DND-41 (cell line): ENCODE measurements at regions not wholly inside any gene's neighbourhood (a gene's known extent, or its start where the extent isn't known, plus 50 kb on each side); places are given as distances from the start of the nearest gene placed in this dataset.

Experiments
- ATAC-seq: fragments of 200-7000 bp; cut with Tn5 transposase; 3 replicates; pipeline ENCODE4 v1.9.1; 2021; ENCODE audit warnings: low read depth; ENCODE audit not compliant: insufficient read depth
- DNase-seq: peaks from one replicate; pipeline ENCODE4 v3.0.0-alpha.2; 2020
- H2AFZ ChIP-seq: 2 replicates; pipeline ENCODE4 v1.6.0; 2012; ENCODE audit warnings: low read depth, low read length
- H3K27ac ChIP-seq: 2 replicates; pipeline ENCODE4 v1.5.1; 2012; ENCODE audit warnings: low read length, inconsistent platforms
- H3K27me3 ChIP-seq: fragments of 200-600 bp; sonication (generic); 2 replicates; pipeline ENCODE4 v1.6.0; 2012; ENCODE audit warnings: low read length, mild to moderate bottlenecking, inconsistent platforms; ENCODE audit not compliant: insufficient read depth, poor library complexity
- H3K36me3 ChIP-seq: 2 replicates; pipeline ENCODE4 v1.5.1; 2012; ENCODE audit warnings: low read length, inconsistent platforms; ENCODE audit not compliant: insufficient read depth
- H3K4me1 ChIP-seq: 2 replicates; pipeline ENCODE4 v1.5.1; 2012; ENCODE audit warnings: mild to moderate bottlenecking, low read length; ENCODE audit not compliant: insufficient read depth
- H3K4me2 ChIP-seq: 2 replicates; pipeline ENCODE4 v1.6.0; 2012; ENCODE audit warnings: mild to moderate bottlenecking, moderate library complexity, low read length, inconsistent platforms; ENCODE audit not compliant: insufficient read depth
- H3K4me3 ChIP-seq, 2 experiments: fragments of 200-600 bp in 1 of 2; shearing (Covaris generic) in 1 of 2; 2 replicates each; pipeline ENCODE4 v1.5.1; 2012 to 2016; ENCODE audit warnings: inconsistent platforms in 2 of 2, low read length in 2 of 2, mild to moderate bottlenecking in 2 of 2, low read depth in 1 of 2, moderate library complexity in 1 of 2
- H3K79me2 ChIP-seq: 2 replicates; pipeline ENCODE4 v1.6.0; 2012; ENCODE audit warnings: low read length, inconsistent platforms; ENCODE audit not compliant: insufficient read depth
- H3K9ac ChIP-seq: 2 replicates; pipeline ENCODE4 v1.6.0; 2012; ENCODE audit warnings: low read depth, mild to moderate bottlenecking, inconsistent platforms, low read length, moderate library complexity
- H3K9me3 ChIP-seq: 2 replicates; pipeline ENCODE4 v1.5.1; 2012; ENCODE audit warnings: low read length, moderate library complexity, mild to moderate bottlenecking, inconsistent platforms; ENCODE audit not compliant: insufficient read depth, severe bottlenecking
- H4K20me1 ChIP-seq: 2 replicates; pipeline ENCODE4 v1.6.0; 2012; ENCODE audit warnings: low read length; ENCODE audit not compliant: insufficient read depth
- CTCF ChIP-seq: IDR thresholded peaks from 2 replicates; pipeline ENCODE4 v1.5.1; 2012; ENCODE audit warnings: borderline replicate concordance, low read length, moderate library complexity, mild to moderate bottlenecking; ENCODE audit not compliant: poor library complexity, severe bottlenecking; ENCODE audit errors: extremely low read depth
- EZH2 ChIP-seq: IDR thresholded peaks from 3 replicates; pipeline ENCODE4 v1.6.1; 2012; ENCODE audit warnings: borderline replicate concordance, low read depth, mild to moderate bottlenecking, moderate library complexity, low read length, inconsistent platforms; ENCODE audit not compliant: severe bottlenecking

GRCh38 chr12:65532162-65532561 is 253.7 kb downstream of the MSRB3 start:
- H3K4me1 ChIP-seq = peaks cover 23% of the 10 kb centered on the region
- ATAC-seq = no peak
- TF ChIP-seq CTCF = no peak
- no peak for TF ChIP-seq EZH2
- no peaks in the 10 kb centered on the region for H4K20me1 ChIP-seq
- no peaks in the 10 kb centered on the region for H3K36me3 ChIP-seq
- no peak for DNase-seq
- H3K4me3 ChIP-seq = no peak overlapping the region
- H3K27ac ChIP-seq = no peak overlapping the region
- H2AFZ ChIP-seq = no peak overlapping the region
- H3K27me3 ChIP-seq = no peaks in the 10 kb centered on the region
- H3K9ac ChIP-seq = no peak overlapping the region
- H3K4me2 ChIP-seq = no peak overlapping the region
- H3K9me3 ChIP-seq = no peaks in the 10 kb centered on the region
- no peaks in the 10 kb centered on the region for H3K79me2 ChIP-seq

- H3K9me3 ChIP-seq = no peaks in the 10 kb centered on the region
- TF ChIP-seq CTCF (no peak), EZH2 (no peak)
- H3K9ac ChIP-seq = no peak overlapping the region
- H4K20me1 ChIP-seq = no peaks in the 10 kb centered on the region
- ATAC-seq = peak; percentile 86
- no peaks in the 10 kb centered on the region for H3K36me3 ChIP-seq
- H3K4me2 ChIP-seq = peak overlapping the region; percentile 36; the same call in 1 of the 2 replicates
- no peaks in the 10 kb centered on the region for H3K79me2 ChIP-seq
- no peak overlapping the region for H3K27ac ChIP-seq
- DNase-seq = peak; percentile 27
- no peaks in the 10 kb centered on the region for H3K27me3 ChIP-seq
- no peak overlapping the region for H3K4me3 ChIP-seq
- H3K4me1 ChIP-seq = peaks cover 23% of the 10 kb centered on the region
- H2AFZ ChIP-seq = no peak overlapping the region
Observed at GRCh38 chr12:65532764-65533163, 254.3 kb downstream of the MSRB3 start.

- no peak overlapping the region for H3K9ac ChIP-seq
- H3K4me3 ChIP-seq = no peak overlapping the region
- H3K27ac ChIP-seq = no peak overlapping the region
- TF ChIP-seq CTCF (no peak), EZH2 (no peak)
- H3K4me2 ChIP-seq = peak overlapping the region; percentile 36; the same call in 1 of the 2 replicates
- H2AFZ ChIP-seq = no peak overlapping the region
- no peaks in the 10 kb centered on the region for H4K20me1 ChIP-seq
- no peaks in the 10 kb centered on the region for H3K79me2 ChIP-seq
- no peaks in the 10 kb centered on the region for H3K27me3 ChIP-seq
- ATAC-seq (peak; percentile 77), DNase-seq (peak; percentile 19)
- no peaks in the 10 kb centered on the region for H3K36me3 ChIP-seq
- no peaks in the 10 kb centered on the region for H3K9me3 ChIP-seq
- H3K4me1 ChIP-seq = peaks cover 23% of the 10 kb centered on the region
Observed at GRCh38 chr12:65533177-65533883, 254.8 kb downstream of the MSRB3 start.
